ENCODE measurements at regions not wholly inside any gene's neighbourhood (a gene's known extent, or its start where the extent isn't known, plus 50 kb on each side); places are given as distances from the start of the nearest gene placed in this dataset.

DNA sequence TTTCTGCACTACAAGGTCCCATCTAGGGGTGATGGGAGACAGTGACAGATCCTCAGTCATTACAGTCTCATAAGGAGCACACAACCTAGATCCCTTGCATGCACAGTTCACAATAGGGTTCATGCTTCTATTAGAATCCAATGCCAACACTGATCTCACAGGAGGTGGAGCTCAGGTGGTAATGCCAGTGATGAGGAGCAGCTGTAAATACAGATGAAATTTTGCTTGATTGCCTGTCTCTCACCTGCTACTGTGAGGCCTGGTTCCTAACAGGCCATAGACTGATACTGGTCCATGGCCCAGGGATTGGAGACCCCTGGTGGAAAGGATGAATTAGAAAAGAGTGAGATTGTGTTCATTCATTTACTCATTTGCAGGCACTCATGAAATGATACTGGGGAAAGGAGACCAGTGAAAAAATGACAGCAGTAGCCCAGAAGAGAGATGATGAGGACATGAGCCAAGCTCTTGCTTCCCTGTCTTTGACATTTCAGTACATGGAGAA is 251.6 kb upstream of the DUSP10 start:
- TF ChIP-seq SUZ12 (IDR thresholded peaks at IDR 0.05; ENCODE audit: extremely low read depth, insufficient read depth, insufficient read length) (no peak), YY1 (IDR thresholded peaks at IDR 0.05; ENCODE audit: insufficient read depth, insufficient read length) (no peak), ZNF274 (IDR thresholded peaks at IDR 0.05; ENCODE audit: low read depth, low read length) (no peak)
- Histone ChIP-seq H3K9ac (ENCODE audit: insufficient read length, low read depth) (no peak overlapping the region), H3K9me3 (ENCODE audit: insufficient read depth, low read length) (no peaks in the 10 kb centered on the region), H3K36me3 (ENCODE audit: insufficient read depth, insufficient read length, low read length) (no peaks in the 10 kb centered on the region), H3K4me3 (ENCODE audit: insufficient read length, low read depth) (no peak overlapping the region), H3K4me1 (ENCODE audit: insufficient read depth, insufficient read length) (no peaks in the 10 kb centered on the region), H3K27me3 (ENCODE audit: insufficient read depth, insufficient read length) (no peaks in the 10 kb centered on the region)
- DNase-seq (ENCODE audit: low read depth, low spot score): no peak

DNA sequence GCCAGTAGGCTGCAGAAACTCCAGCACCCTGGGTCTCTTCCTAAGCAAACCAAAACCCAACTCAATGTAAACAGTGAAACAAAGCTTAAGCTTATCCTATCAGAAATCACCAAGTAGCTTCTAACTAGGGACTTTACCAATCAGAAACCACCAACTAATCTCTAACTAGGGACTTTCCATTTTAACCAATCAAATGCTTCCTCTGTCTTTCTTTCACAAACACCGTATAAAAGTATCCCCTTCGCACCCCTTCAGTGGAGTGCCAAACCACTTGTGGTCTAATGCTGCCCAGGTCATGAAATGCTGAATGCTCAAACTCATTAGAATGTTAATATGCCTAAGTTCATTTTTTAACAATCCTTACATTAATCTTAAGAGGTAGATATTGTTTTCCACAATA is 250.5 kb upstream of the DUSP10 start:
- Histone ChIP-seq H3K4me3 (ENCODE audit: insufficient read length, low read depth) (no peak overlapping the region), H3K9me3 (ENCODE audit: insufficient read depth, low read length) (no peaks in the 10 kb centered on the region), H3K36me3 (ENCODE audit: insufficient read depth, insufficient read length, low read length) (no peaks in the 10 kb centered on the region), H3K27me3 (ENCODE audit: insufficient read depth, insufficient read length) (no peaks in the 10 kb centered on the region), H3K4me1 (ENCODE audit: insufficient read depth, insufficient read length) (no peaks in the 10 kb centered on the region), H3K9ac (ENCODE audit: insufficient read length, low read depth) (no peak overlapping the region)
- TF ChIP-seq ZNF274 (IDR thresholded peaks at IDR 0.05; ENCODE audit: low read depth, low read length) (no peak), SUZ12 (IDR thresholded peaks at IDR 0.05; ENCODE audit: extremely low read depth, insufficient read depth, insufficient read length) (no peak), YY1 (IDR thresholded peaks at IDR 0.05; ENCODE audit: insufficient read depth, insufficient read length) (no peak)
- no peak for DNase-seq (ENCODE audit: low read depth, low spot score)

DNA sequence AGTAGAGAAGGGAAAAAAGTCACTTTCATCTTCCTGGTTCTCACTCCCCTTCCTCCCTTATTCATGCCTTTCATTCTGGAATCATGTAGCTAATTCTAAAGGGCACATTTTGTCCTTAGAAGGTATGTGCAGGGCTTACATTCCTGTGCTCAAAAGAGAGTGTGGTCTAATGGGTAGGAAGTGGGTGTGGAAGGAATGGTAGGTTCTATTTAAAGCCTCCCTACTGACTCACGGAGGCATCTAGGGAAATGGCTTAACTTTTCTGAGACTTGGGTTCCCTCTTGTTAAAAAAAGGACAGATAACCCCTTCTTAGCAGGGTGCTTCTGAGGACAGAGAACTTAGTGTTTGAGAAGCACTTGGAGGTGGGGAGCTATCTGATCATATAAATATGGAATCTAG is 249.3 kb upstream of the DUSP10 start:
- DNase-seq (ENCODE audit: low read depth, low spot score): no peak
- Histone ChIP-seq H3K4me1 (ENCODE audit: insufficient read depth, insufficient read length) (no peaks in the 10 kb centered on the region), H3K9me3 (ENCODE audit: insufficient read depth, low read length) (no peaks in the 10 kb centered on the region), H3K27me3 (ENCODE audit: insufficient read depth, insufficient read length) (no peaks in the 10 kb centered on the region), H3K36me3 (ENCODE audit: insufficient read depth, insufficient read length, low read length) (no peaks in the 10 kb centered on the region), H3K9ac (ENCODE audit: insufficient read length, low read depth) (no peak overlapping the region), H3K4me3 (ENCODE audit: insufficient read length, low read depth) (no peak overlapping the region)
- TF ChIP-seq YY1 (IDR thresholded peaks at IDR 0.05; ENCODE audit: insufficient read depth, insufficient read length) (no peak), SUZ12 (IDR thresholded peaks at IDR 0.05; ENCODE audit: extremely low read depth, insufficient read depth, insufficient read length) (no peak), ZNF274 (IDR thresholded peaks at IDR 0.05; ENCODE audit: low read depth, low read length) (no peak)

DNA sequence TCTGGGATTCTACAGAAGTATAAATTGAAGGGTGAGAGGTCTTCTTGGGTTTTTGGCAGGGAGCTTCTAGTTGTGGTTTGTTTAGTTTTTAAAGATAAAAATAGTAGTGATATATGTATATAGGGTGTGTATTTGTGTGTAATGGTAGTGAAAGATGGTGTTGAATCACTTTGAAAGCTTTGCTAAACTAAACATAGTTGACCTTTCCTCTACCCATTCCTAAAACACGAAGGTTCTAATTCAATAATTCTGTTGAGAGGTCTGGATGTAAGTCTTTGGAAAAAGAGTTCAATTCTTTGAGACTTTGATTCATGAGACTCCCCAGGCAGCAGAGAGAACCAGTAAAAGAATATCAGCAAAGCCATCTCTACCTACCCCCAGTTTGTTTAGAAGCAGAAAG is 247.9 kb upstream of the DUSP10 start:
- DNase-seq (ENCODE audit: low read depth, low spot score): no peak
- Histone ChIP-seq H3K27me3 (ENCODE audit: insufficient read depth, insufficient read length) (no peaks in the 10 kb centered on the region), H3K9ac (ENCODE audit: insufficient read length, low read depth) (no peak overlapping the region), H3K36me3 (ENCODE audit: insufficient read depth, insufficient read length, low read length) (no peaks in the 10 kb centered on the region), H3K9me3 (ENCODE audit: insufficient read depth, low read length) (no peaks in the 10 kb centered on the region), H3K4me1 (ENCODE audit: insufficient read depth, insufficient read length) (no peaks in the 10 kb centered on the region), H3K4me3 (ENCODE audit: insufficient read length, low read depth) (no peak overlapping the region)
- TF ChIP-seq ZNF274 (IDR thresholded peaks at IDR 0.05; ENCODE audit: low read depth, low read length) (no peak), YY1 (IDR thresholded peaks at IDR 0.05; ENCODE audit: insufficient read depth, insufficient read length) (no peak), SUZ12 (IDR thresholded peaks at IDR 0.05; ENCODE audit: extremely low read depth, insufficient read depth, insufficient read length) (no peak)

DNA sequence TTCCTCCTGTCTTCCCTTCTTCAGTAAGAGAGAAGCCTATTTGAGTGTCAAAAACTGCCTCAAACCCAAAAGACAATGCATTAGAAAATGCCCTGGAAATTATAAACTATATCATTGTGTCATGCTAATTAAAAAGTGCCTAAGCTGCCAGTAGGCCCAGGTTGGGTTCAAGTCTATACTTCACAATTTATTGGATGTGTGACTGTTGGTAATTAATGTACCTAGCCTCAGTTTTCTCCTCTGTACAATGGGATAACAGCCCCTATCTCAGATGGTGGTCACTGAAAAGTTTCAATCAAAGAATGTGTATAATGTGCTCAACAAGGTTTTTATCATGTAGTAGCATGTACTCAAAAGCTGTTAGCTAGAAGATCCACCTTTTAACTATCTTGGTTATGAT is 246.9 kb upstream of the DUSP10 start:
- DNase-seq (ENCODE audit: low read depth, low spot score): no peak
- Histone ChIP-seq H3K9me3 (ENCODE audit: insufficient read depth, low read length) (no peaks in the 10 kb centered on the region), H3K27me3 (ENCODE audit: insufficient read depth, insufficient read length) (no peaks in the 10 kb centered on the region), H3K4me3 (ENCODE audit: insufficient read length, low read depth) (no peak overlapping the region), H3K9ac (ENCODE audit: insufficient read length, low read depth) (no peak overlapping the region), H3K4me1 (ENCODE audit: insufficient read depth, insufficient read length) (no peaks in the 10 kb centered on the region), H3K36me3 (ENCODE audit: insufficient read depth, insufficient read length, low read length) (no peaks in the 10 kb centered on the region)
- no peak for TF ChIP-seq YY1 (IDR thresholded peaks at IDR 0.05; ENCODE audit: insufficient read depth, insufficient read length)
- TF ChIP-seq SUZ12 (IDR thresholded peaks at IDR 0.05; ENCODE audit: extremely low read depth, insufficient read depth, insufficient read length): no peak
- TF ChIP-seq ZNF274 (IDR thresholded peaks at IDR 0.05; ENCODE audit: low read depth, low read length): no peak

DNA sequence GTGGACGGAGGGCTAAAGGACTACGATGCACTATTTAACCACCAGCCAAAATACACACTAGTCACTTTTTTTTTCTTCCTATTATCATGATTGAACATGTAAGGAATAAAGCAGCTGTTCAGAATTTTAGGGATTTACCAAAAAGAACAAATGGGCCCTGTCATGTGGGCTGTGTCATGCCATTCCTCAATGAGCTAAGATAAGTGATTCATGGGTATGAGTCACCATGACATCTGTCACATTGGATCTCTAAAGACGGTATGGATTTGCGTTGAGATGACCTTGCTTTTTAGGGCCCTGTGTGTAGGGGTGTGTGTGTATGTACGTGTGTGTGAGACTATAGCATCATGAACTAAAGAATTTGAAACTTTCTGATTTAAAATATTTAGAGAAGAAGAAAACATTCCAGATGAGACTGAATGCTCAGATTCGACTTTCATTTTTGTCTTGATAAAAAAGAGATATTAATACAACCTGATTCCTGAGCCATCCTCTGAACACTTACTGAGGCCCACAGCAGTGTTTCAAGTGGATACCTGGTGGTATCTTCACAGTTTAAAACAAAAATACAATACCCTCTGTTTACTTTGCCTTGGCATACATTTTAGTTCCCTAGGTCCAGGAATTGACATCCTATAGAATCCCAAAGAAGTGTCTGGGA is 246.1 kb upstream of the DUSP10 start:
- Histone ChIP-seq H3K9me3 (ENCODE audit: insufficient read depth, low read length) (no peaks in the 10 kb centered on the region), H3K4me1 (ENCODE audit: insufficient read depth, insufficient read length) (no peaks in the 10 kb centered on the region), H3K9ac (ENCODE audit: insufficient read length, low read depth) (no peak overlapping the region), H3K36me3 (ENCODE audit: insufficient read depth, insufficient read length, low read length) (no peaks in the 10 kb centered on the region), H3K27me3 (ENCODE audit: insufficient read depth, insufficient read length) (no peaks in the 10 kb centered on the region), H3K4me3 (ENCODE audit: insufficient read length, low read depth) (no peak overlapping the region)
- DNase-seq (ENCODE audit: low read depth, low spot score): no peak
- TF ChIP-seq YY1 (IDR thresholded peaks at IDR 0.05; ENCODE audit: insufficient read depth, insufficient read length) (no peak), ZNF274 (IDR thresholded peaks at IDR 0.05; ENCODE audit: low read depth, low read length) (no peak), SUZ12 (IDR thresholded peaks at IDR 0.05; ENCODE audit: extremely low read depth, insufficient read depth, insufficient read length) (no peak)

DNA sequence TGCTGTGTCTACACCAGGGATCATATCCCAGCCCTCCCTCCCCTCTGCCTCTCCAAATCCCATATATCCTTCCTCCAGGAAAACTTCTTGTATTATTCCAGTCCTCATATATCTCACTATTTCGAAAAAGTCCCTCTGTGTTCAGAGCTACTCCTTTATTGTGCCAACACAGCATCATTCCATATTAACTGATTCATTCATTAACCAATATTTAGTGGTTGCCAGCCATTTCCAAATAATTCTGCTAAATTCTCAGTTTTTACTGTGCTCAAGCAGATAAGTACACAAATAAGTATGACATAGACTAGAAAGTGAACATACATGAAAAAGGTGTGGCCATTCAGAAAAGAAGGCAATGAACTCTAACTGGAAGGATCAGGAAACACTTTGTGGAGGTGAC is 241.6 kb upstream of the DUSP10 start:
- DNase-seq (ENCODE audit: low read depth, low spot score): no peak
- TF ChIP-seq ZNF274 (IDR thresholded peaks at IDR 0.05; ENCODE audit: low read depth, low read length) (no peak), YY1 (IDR thresholded peaks at IDR 0.05; ENCODE audit: insufficient read depth, insufficient read length) (no peak), SUZ12 (IDR thresholded peaks at IDR 0.05; ENCODE audit: extremely low read depth, insufficient read depth, insufficient read length) (no peak)
- Histone ChIP-seq H3K9me3 (ENCODE audit: insufficient read depth, low read length) (no peaks in the 10 kb centered on the region; the same call in 1 of the 2 replicates), H3K27me3 (ENCODE audit: insufficient read depth, insufficient read length) (no peaks in the 10 kb centered on the region), H3K9ac (ENCODE audit: insufficient read length, low read depth) (no peak overlapping the region), H3K4me3 (ENCODE audit: insufficient read length, low read depth) (no peak overlapping the region), H3K36me3 (ENCODE audit: insufficient read depth, insufficient read length, low read length) (no peaks in the 10 kb centered on the region), H3K4me1 (ENCODE audit: insufficient read depth, insufficient read length) (no peaks in the 10 kb centered on the region)

Data from NT2/D1 (cell line).